K562 (cell line): ENCODE measurements at regions not wholly inside any gene's neighbourhood (a gene's known extent, or its start where the extent isn't known, plus 50 kb on each side); places are given as distances from the start of the nearest gene placed in this dataset.

Source experiments
- ATAC-seq: fragments of 200-7000 bp; cut with Tn5 transposase; 3 replicates; pipeline ENCODE4 v1.9.1; 2020; ENCODE audit warnings: moderate library complexity
- BruUV-seq: library from RNA; stranded (reverse); fragments of 400-500 nt; replicated peaks from 2 replicates; lab custom pipeline; 2021; lab: Mats Ljungman, UMichigan
- CTCF ChIA-PET: fragments of 300-600 bp; formaldehyde crosslinking; extraction: SDS; loops from one replicate; lab custom pipeline; 2021; ENCODE audit warnings: low intra/inter-chr PET ratio; lab: Yijun Ruan, JAX
- POLR2A ChIA-PET: fragments of 300-600, 350-650 bp; sonication (Branson Sonifier 250); formaldehyde crosslinking; extraction: SDS; loops from one replicate; lab custom pipeline; 2021; ENCODE audit warnings: antibody characterized with exemption, inconsistent platforms; lab: Yijun Ruan, JAX
- DNase-seq, 4 experiments: peaks; one replicate each; pipeline versions ENCODE4 v3.0.0 to v3.0.0-alpha.2; 2011 to 2018; ENCODE audit warnings: low spot score in 3 of 4, mixed read lengths in 3 of 4; ENCODE audit errors: extremely low read depth in 1 of 4
- FAIRE-seq: peaks from 2 replicates; lab custom pipeline; 2011; peaks lifted over from hg19 to GRCh38; lab: Jason Lieb, UNC
- H2AFZ ChIP-seq: 2 replicates; pipeline ENCODE4 v1.6.0; 2011; ENCODE audit warnings: low read depth, low read length, control low read depth, inconsistent platforms
- H3K27ac ChIP-seq: fragments of 200-600 bp; 3 replicates; pipeline ENCODE4 v1.8.0; 2011; ENCODE audit warnings: low read depth, mild to moderate bottlenecking, control low read depth, inconsistent platforms, low read length, moderate library complexity, mixed read lengths; ENCODE audit errors: extremely low read depth
- H3K27me3 ChIP-seq, 2 experiments: fragments of 300-600 bp in 1 of 2; 2 replicates in 1 of 2; 3 replicates in 1 of 2; pipeline versions ENCODE4 v1.6.0 to v1.8.0; 2011; ENCODE audit warnings: inconsistent platforms in 2 of 2, low read length in 2 of 2, mild to moderate bottlenecking in 1 of 2, mixed read lengths in 1 of 2, moderate library complexity in 1 of 2; ENCODE audit not compliant: control insufficient read depth in 2 of 2, insufficient read depth in 2 of 2
- H3K36me3 ChIP-seq: fragments of 300-600 bp; 3 replicates; pipeline ENCODE4 v1.8.0; 2011; ENCODE audit warnings: mild to moderate bottlenecking, low read length, inconsistent platforms; ENCODE audit not compliant: control insufficient read depth, insufficient read depth
- H3K4me1 ChIP-seq, 2 experiments: fragments of 200-600 bp in 1 of 2; replicated peaks in 1 of 2; 2 replicates in 1 of 2; 3 replicates in 1 of 2; pipeline versions ENCODE4 v1.5.1 to v1.8.0; 2011; ENCODE audit warnings: inconsistent platforms in 2 of 2, low read length in 2 of 2, mild to moderate bottlenecking in 1 of 2, mixed read lengths in 1 of 2, moderate library complexity in 1 of 2; ENCODE audit not compliant: control insufficient read depth in 2 of 2, insufficient read depth in 2 of 2
- H3K4me2 ChIP-seq: 2 replicates; pipeline ENCODE4 v1.6.1; 2011; ENCODE audit warnings: low read length, control low read depth, inconsistent platforms, mixed read lengths; ENCODE audit not compliant: insufficient read depth
- H3K4me3 ChIP-seq: fragments of 200-600 bp; sonication (generic), shearing (Covaris generic); 2 replicates; pipeline ENCODE4 v1.5.1; 2016; ENCODE audit warnings: control low read depth, inconsistent platforms
- H3K79me2 ChIP-seq: fragments of 200-600 bp; 3 replicates; pipeline ENCODE4 v1.8.0; 2011; ENCODE audit warnings: low read length, inconsistent platforms; ENCODE audit not compliant: control insufficient read depth, insufficient read depth
- H3K9ac ChIP-seq, 2 experiments: 2 replicates each; pipeline versions ENCODE4 v1.6.0 to v1.6.1; 2011; ENCODE audit warnings: low read depth in 2 of 2, low read length in 2 of 2, control low read depth in 1 of 2, inconsistent platforms in 1 of 2, mild to moderate bottlenecking in 1 of 2, mixed read lengths in 1 of 2; ENCODE audit not compliant: insufficient read depth in 1 of 2
- H3K9me1 ChIP-seq: one replicate; pipeline ENCODE4 v1.6.0; 2011; ENCODE audit warnings: inconsistent platforms, mild to moderate bottlenecking, low read length, moderate library complexity; ENCODE audit not compliant: control insufficient read depth, insufficient read depth
- H3K9me3 ChIP-seq: replicated peaks from 2 replicates; pipeline ENCODE4 v1.5.1; 2011; ENCODE audit warnings: low read depth, low read length, inconsistent platforms; ENCODE audit not compliant: control insufficient read depth, insufficient read depth
- H4K20me1 ChIP-seq: replicated peaks from 2 replicates; pipeline ENCODE4 v1.6.1; 2011; ENCODE audit warnings: low read length, inconsistent platforms, mixed read lengths; ENCODE audit not compliant: control insufficient read depth, insufficient read depth
- ETV5 ChIP-seq: sonication (generic); formaldehyde crosslinking; IDR thresholded peaks from 2 replicates; pipeline ENCODE4 v1.4.0; 2020; ENCODE audit warnings: low read depth, mild to moderate bottlenecking, missing genetic modification reagents
- GTF2E2 ChIP-seq: fragments of 200-800 bp; sonication (Bioruptor generic); IDR thresholded peaks from 2 replicates; pipeline ENCODE4 v1.6.1; 2016; ENCODE audit warnings: missing genetic modification characterization, missing compliant biosample characterization
- HDAC3 ChIP-seq: fragments of 450-650 bp; IDR thresholded peaks from 2 replicates; pipeline ENCODE4 v1.6.1; 2018; ENCODE audit warnings: borderline replicate concordance, mild to moderate bottlenecking, moderate library complexity; ENCODE audit not compliant: partially characterized antibody
- HDGF ChIP-seq: fragments of 450-650 bp; IDR thresholded peaks from 2 replicates; pipeline ENCODE4 v1.6.1; 2016
- STAG1 ChIP-seq: sonication (generic); formaldehyde crosslinking; IDR thresholded peaks from 2 replicates; pipeline ENCODE4 v1.5.0; 2020; ENCODE audit warnings: missing genetic modification reagents, borderline replicate concordance
- ZNF23 ChIP-seq: fragments of 250-450 bp; sonication (Bioruptor Pico); IDR thresholded peaks from 2 replicates; pipeline ENCODE4 v1.4.0; 2020; ENCODE audit warnings: mild to moderate bottlenecking
- ZNF407 ChIP-seq: fragments of 450-650 bp; IDR thresholded peaks from 2 replicates; pipeline ENCODE4 v1.6.1; 2016; ENCODE audit warnings: low read depth
- WGBS: fragments of 100-300 bp; shearing (Covaris generic); methylation state at CpG from one replicate; pipeline ENCODE4 v1.1.6; 2016; ENCODE audit warnings: low coverage, mixed read lengths; ENCODE audit not compliant: insufficient coverage; ENCODE audit errors: missing lambda C conversion rate; 5-methylcytosine and 5-hydroxymethylcytosine counted together
- in situ Hi-C: fragments of 300-500 bp; cut with MboI; formaldehyde crosslinking; loops from 4 replicates; pipeline ENCODE4 v1.15.0; 2018; ENCODE audit warnings: inconsistent platforms, mixed read lengths
- intact Hi-C: fragments of 100-400 bp; cut with micrococcal nuclease; formaldehyde crosslinking; loops from 2 replicates; pipeline ENCODE4 v1.14.2; 2022

DNA sequence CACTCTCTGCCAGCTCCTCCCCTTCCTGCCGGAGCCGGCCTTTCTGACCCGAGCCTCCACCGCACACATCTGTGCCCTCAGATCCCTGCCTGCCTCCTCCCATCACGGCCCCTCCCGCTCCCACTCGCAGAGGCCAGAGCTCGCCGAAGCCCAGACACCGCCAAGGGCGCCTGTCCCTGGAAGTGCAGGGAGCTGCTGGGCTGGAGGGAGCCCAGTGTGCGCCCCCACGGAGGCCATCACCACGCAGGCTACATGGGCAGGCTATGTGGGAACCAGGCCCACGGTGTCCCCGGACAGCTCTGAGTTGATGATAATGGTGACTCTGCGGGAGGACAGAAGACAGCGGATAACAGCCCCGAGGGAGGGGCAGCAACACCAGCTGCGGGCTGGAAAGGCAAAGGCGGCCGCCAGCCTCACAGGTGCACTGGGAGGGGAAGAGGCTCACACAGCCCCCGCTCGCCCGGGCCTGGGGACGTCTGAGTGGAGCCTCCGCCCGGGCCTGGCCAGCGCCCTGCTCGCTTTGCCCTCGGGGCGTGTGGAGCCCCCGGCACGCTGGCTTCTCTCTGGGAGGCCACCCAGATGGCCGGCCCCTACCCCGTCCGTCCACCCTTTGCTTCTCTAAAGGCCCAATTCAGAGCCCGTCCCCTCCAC lies 154.9 kb downstream of the DLL1 start (continued):
- TF ChIP-seq ETV5 (CRISPR knock-in tag): no peak

DNA sequence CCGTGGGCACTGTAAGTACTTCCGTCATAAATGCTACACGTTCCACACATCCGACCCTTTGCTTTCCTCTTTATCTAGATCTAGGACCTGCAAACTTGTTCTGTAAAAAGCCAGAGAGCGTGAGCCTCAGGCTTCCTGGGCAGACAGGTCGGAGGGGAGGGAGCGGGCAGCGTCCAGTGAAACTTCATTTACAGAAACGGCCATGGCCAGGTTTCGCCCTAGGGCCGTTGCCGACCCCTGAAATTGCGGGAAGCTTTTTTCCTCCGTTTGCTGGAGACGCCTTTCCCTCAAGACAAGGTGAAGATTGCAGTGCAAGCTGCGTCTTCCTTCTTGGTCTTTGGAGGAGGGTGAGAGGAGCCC lies 155.4 kb downstream of the DLL1 start:
- WGBS: 1% methylated on average over 16 of the region's 16 CpGs
- no peak for DNase-seq
- H3K9me3 ChIP-seq: no peaks in the 10 kb centered on the region
- TF ChIP-seq GTF2E2 (tag) (no peak), HDAC3 (no peak), HDGF (no peak), ZNF23 (CRISPR knock-in tag) (no peak), ZNF407 (no peak), STAG1 (CRISPR knock-in tag) (no peak)

More for the DNA sequence above, 155.4 kb downstream of the DLL1 start:
- Histone ChIP-seq H3K27me3 (peaks cover 13 to 71% of the 10 kb centered on the region in 2 experiments; a peak in 4 of 5 replicates), H3K27ac (no peak overlapping the region), H3K4me3 (no peak overlapping the region), H3K79me2 (no peaks in the 10 kb centered on the region), H2AFZ (no peak overlapping the region), H3K4me2 (no peak overlapping the region), H3K9ac (no peak overlapping the region), H3K9me1 (no peaks in the 10 kb centered on the region), H3K36me3 (no peaks in the 10 kb centered on the region), H3K4me1 (peaks cover 0 to 9% of the 10 kb centered on the region in 2 experiments; a peak in 2 of 5 replicates), H4K20me1 (0 out of 2 replicates have a peak, but pooled peaks cover 4% of the 10 kb centered on the region)
- POLR2A ChIA-PET: interaction anchor here (0.8 to 0.9 kb wide), 2 partner anchors 8 to 150 kb away, joined by 3 read pairs; no protein-coding TSS in a partner anchor
- in situ Hi-C loops (no loop called here), intact Hi-C loops (no loop called here)
- no TSS peak for BruUV-seq
- ATAC-seq (no peak), FAIRE-seq (no peak)
- CTCF ChIA-PET: no interaction called here
